ENCODE measurements at regions not wholly inside any gene's neighbourhood (a gene's known extent, or its start where the extent isn't known, plus 50 kb on each side); places are given as distances from the start of the nearest gene placed in this dataset.

DNA sequence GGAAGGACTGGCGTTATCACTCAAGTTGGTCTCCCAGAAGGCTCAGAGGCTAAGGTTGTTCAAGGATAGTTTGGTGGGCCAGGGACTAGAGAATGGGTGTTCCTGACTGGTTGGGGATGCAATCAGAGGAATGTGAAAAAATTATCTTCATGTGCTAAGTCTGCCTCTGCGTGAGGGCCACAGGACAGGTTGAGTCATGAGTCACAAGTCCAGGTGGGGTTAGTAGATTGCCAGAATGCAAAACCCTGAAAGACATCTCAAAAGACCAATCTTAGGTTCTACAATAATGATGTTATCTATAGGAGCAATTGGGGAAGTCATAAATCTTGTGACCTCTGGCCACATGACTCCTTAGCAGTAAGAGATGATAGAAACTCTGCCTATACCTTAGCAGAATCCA lies 220.1 kb upstream of the EEA1 start (continued):
- TF ChIP-seq, protein P1, sequence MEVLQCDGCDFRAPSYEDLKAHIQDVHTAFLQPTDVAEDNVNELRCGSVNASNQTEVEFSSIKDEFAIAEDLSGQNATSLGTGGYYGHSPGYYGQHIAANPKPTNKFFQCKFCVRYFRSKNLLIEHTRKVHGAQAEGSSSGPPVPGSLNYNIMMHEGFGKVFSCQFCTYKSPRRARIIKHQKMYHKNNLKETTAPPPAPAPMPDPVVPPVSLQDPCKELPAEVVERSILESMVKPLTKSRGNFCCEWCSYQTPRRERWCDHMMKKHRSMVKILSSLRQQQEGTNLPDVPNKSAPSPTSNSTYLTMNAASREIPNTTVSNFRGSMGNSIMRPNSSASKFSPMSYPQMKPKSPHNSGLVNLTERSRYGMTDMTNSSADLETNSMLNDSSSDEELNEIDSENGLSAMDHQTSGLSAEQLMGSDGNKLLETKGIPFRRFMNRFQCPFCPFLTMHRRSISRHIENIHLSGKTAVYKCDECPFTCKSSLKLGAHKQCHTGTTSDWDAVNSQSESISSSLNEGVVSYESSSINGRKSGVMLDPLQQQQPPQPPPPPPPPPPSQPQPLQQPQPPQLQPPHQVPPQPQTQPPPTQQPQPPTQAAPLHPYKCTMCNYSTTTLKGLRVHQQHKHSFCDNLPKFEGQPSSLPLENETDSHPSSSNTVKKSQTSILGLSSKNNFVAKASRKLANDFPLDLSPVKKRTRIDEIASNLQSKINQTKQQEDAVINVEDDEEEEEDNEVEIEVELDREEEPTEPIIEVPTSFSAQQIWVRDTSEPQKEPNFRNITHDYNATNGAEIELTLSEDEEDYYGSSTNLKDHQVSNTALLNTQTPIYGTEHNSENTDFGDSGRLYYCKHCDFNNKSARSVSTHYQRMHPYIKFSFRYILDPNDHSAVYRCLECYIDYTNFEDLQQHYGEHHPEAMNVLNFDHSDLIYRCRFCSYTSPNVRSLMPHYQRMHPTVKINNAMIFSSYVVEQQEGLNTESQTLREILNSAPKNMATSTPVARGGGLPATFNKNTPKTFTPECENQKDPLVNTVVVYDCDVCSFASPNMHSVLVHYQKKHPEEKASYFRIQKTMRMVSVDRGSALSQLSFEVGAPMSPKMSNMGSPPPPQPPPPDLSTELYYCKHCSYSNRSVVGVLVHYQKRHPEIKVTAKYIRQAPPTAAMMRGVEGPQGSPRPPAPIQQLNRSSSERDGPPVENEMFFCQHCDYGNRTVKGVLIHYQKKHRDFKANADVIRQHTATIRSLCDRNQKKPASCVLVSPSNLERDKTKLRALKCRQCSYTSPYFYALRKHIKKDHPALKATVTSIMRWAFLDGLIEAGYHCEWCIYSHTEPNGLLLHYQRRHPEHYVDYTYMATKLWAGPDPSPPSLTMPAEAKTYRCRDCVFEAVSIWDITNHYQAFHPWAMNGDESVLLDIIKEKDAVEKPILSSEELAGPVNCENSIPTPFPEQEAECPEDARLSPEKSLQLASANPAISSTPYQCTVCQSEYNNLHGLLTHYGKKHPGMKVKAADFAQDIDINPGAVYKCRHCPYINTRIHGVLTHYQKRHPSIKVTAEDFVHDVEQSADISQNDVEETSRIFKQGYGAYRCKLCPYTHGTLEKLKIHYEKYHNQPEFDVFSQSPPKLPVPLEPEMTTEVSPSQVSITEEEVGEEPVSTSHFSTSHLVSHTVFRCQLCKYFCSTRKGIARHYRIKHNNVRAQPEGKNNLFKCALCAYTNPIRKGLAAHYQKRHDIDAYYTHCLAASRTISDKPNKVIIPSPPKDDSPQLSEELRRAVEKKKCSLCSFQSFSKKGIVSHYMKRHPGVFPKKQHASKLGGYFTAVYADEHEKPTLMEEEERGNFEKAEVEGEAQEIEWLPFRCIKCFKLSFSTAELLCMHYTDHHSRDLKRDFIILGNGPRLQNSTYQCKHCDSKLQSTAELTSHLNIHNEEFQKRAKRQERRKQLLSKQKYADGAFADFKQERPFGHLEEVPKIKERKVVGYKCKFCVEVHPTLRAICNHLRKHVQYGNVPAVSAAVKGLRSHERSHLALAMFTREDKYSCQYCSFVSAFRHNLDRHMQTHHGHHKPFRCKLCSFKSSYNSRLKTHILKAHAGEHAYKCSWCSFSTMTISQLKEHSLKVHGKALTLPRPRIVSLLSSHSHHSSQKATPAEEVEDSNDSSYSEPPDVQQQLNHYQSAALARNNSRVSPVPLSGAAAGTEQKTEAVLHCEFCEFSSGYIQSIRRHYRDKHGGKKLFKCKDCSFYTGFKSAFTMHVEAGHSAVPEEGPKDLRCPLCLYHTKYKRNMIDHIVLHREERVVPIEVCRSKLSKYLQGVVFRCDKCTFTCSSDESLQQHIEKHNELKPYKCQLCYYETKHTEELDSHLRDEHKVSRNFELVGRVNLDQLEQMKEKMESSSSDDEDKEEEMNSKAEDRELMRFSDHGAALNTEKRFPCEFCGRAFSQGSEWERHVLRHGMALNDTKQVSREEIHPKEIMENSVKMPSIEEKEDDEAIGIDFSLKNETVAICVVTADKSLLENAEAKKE (CRISPR knock-in tag; IDR thresholded peaks at IDR 0.05), result no peak
- TF ChIP-seq, protein P2, sequence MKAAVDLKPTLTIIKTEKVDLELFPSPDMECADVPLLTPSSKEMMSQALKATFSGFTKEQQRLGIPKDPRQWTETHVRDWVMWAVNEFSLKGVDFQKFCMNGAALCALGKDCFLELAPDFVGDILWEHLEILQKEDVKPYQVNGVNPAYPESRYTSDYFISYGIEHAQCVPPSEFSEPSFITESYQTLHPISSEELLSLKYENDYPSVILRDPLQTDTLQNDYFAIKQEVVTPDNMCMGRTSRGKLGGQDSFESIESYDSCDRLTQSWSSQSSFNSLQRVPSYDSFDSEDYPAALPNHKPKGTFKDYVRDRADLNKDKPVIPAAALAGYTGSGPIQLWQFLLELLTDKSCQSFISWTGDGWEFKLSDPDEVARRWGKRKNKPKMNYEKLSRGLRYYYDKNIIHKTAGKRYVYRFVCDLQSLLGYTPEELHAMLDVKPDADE (IDR thresholded peaks at IDR 0.05), result no peak
- TF ChIP-seq JUNB (IDR thresholded peaks at IDR 0.05; ENCODE audit: unreplicated experiment), result no peak
- TF ChIP-seq EZH2phosphoT487 (IDR thresholded peaks at IDR 0.05; ENCODE audit: unreplicated experiment), result no peak
- no peak for TF ChIP-seq EZH2 (IDR thresholded peaks at IDR 0.05; ENCODE audit: low read depth, unreplicated experiment)
- TF ChIP-seq NANOG (IDR thresholded peaks at IDR 0.05; ENCODE audit: borderline replicate concordance), result no peak

GRCh38 chr12:93151079-93151762 lies 222.1 kb upstream of the EEA1 start:
- H3K4me1 Mint-ChIP-seq, result no peaks in the 10 kb centered on the region
- no peaks in the 10 kb centered on the region for H3K36me3 Mint-ChIP-seq (ENCODE audit: low read depth)
- no peaks in the 10 kb centered on the region for H3K36me3 ChIP-seq (ENCODE audit: insufficient read depth)
- H2AFZ ChIP-seq, result no peak overlapping the region
- H3K27ac ChIP-seq (ENCODE audit: low read depth), result no peak overlapping the region
- H3K27me3 ChIP-seq (ENCODE audit: insufficient read depth), result no peaks in the 10 kb centered on the region
- H3K9me2 ChIP-seq (ENCODE audit: insufficient read depth), result 0 out of 2 replicates have a peak, but pooled peaks cover 3% of the 10 kb centered on the region
- H3F3A ChIP-seq (replicated peaks; ENCODE audit: low read depth), result no peaks in the 10 kb centered on the region
- no peak overlapping the region for H3K4me2 ChIP-seq
- H3K27me3 Mint-ChIP-seq (ENCODE audit: insufficient read depth, low read depth, poor library complexity), result peaks cover 2% of the 10 kb centered on the region
- no peaks in the 10 kb centered on the region for H3K79me2 ChIP-seq (replicated peaks; ENCODE audit: insufficient read depth)
- no peaks in the 10 kb centered on the region for H4K20me1 ChIP-seq (replicated peaks; ENCODE audit: insufficient read depth)
- ATAC-seq (no peak), DNase-seq (ENCODE audit: low spot score) (no peak)
- no peak overlapping the region for H3K4me3 Mint-ChIP-seq
- H3K27ac Mint-ChIP-seq, result no peak overlapping the region
- H3K4me1 ChIP-seq (ENCODE audit: insufficient read depth), result no peaks in the 10 kb centered on the region
- H3K4me3 ChIP-seq, result no peak overlapping the region
- H3K9me3 Mint-ChIP-seq, result no peaks in the 10 kb centered on the region; the same call in 2 of the 3 replicates
- TF ChIP-seq CREB1 (CRISPR knock-in tag; IDR thresholded peaks at IDR 0.05; ENCODE audit: low read depth) (no peak), ZNF114 (CRISPR knock-in tag; IDR thresholded peaks at IDR 0.05) (no peak), ZNF331 (CRISPR knock-in tag; IDR thresholded peaks at IDR 0.05; ENCODE audit: low read depth) (no peak)
- TF ChIP-seq, protein P1 (CRISPR knock-in tag; IDR thresholded peaks at IDR 0.05), result no peak
